ENCODE measurements at regions not wholly inside any gene's neighbourhood (a gene's known extent, or its start where the extent isn't known, plus 50 kb on each side); places are given as distances from the start of the nearest gene placed in this dataset.

DNA sequence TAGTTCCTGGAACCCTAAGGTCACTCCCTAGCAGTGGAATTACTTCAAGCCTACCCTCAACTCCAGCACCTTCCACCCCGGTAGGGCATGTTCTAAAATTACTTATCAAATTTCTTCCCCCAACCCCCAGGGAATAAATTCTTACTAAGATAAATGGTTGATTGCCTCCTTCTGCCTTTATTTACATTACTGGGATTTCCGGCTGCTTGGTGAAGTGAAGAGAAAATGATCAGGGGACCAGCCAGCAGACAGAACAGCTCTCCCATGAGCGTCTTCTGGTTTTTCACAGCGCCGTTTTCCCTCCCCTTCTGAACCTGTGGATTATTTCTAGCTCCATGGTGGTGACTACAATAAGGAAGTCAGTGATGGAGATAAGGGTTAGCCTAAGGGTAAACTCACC lies 521.5 kb upstream of the PPP2R3A start:
- Histone ChIP-seq H3K27ac (ENCODE audit: low read depth, low read length, poor library complexity, severe bottlenecking) (no peak overlapping the region), H3K4me2 (ENCODE audit: low read length) (no peak overlapping the region), H3K4me3 (ENCODE audit: low read depth, low read length, poor library complexity, severe bottlenecking) (no peak overlapping the region), H3K36me3 (ENCODE audit: insufficient read depth, low read length) (no peaks in the 10 kb centered on the region), H3K4me1 (ENCODE audit: insufficient read depth, low read length, poor library complexity, severe bottlenecking) (no peaks in the 10 kb centered on the region), H3K9me3 (ENCODE audit: low read length) (no peaks in the 10 kb centered on the region), H3K79me2 (ENCODE audit: insufficient read depth, low read depth, low read length) (no peaks in the 10 kb centered on the region), H4K20me1 (ENCODE audit: insufficient read depth, low read length) (no peaks in the 10 kb centered on the region), H3K9me2 (ENCODE audit: insufficient read depth, low read length) (no peaks in the 10 kb centered on the region), H2AFZ (ENCODE audit: low read length) (no peak overlapping the region)
- CTCF ChIA-PET (ENCODE audit: unreplicated experiment) = no interaction called here
- BruUV-seq (replicated peaks) = no TSS peak
- TF ChIP-seq CTCF (conservative IDR thresholded peaks at IDR 0.05; ENCODE audit: low read length) (no peak), EZH2phosphoT487 (IDR thresholded peaks at IDR 0.05; ENCODE audit: borderline replicate concordance, low read depth, low read length) (no peak)
- intact Hi-C loops (cut with micrococcal nuclease; ENCODE audit: unreplicated experiment) = no loop called here
- POLR2A ChIA-PET = no interaction called here
- DNase-seq (ENCODE audit: low spot score) = no peak

DNA sequence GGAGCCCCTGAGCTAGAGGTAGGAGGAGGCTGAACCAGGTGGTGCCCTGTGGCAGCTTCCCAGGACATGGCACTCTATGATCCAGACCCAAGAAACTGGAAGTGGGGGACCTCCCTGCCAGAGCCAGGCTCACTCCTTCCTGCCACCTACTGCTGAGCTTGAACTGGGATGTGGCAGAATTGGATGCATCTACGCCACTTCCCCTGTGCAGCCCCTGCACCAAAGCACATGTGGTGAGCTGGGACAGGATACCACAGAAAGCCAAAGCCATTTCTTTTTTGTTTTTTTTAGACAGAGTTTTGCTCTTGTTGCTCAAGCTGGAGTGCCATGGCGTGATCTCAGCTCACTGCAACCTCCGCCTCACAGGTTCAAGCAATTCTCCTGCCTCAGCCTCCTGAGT lies 518.0 kb upstream of the PPP2R3A start:
- no peaks in the 10 kb centered on the region for H3K79me2 ChIP-seq (ENCODE audit: insufficient read depth, low read depth, low read length)
- no peak for DNase-seq (ENCODE audit: low spot score)
- no peaks in the 10 kb centered on the region for H3K4me1 ChIP-seq (ENCODE audit: insufficient read depth, low read length, poor library complexity, severe bottlenecking)
- H2AFZ ChIP-seq (ENCODE audit: low read length) = no peak overlapping the region
- TF ChIP-seq CTCF (conservative IDR thresholded peaks at IDR 0.05; ENCODE audit: low read length) = no peak
- no peak for TF ChIP-seq EZH2phosphoT487 (IDR thresholded peaks at IDR 0.05; ENCODE audit: borderline replicate concordance, low read depth, low read length)
- no peak overlapping the region for H3K4me3 ChIP-seq (ENCODE audit: low read depth, low read length, poor library complexity, severe bottlenecking)
- POLR2A ChIA-PET = interaction anchor here (0.6 to 0.7 kb wide), 2 partner anchors 248 to 797 kb away, joined by 3 to 4 read pairs; no protein-coding TSS in a partner anchor
- no TSS peak for BruUV-seq (replicated peaks)
- intact Hi-C loops (cut with micrococcal nuclease; ENCODE audit: unreplicated experiment) = no loop called here
- H3K9me2 ChIP-seq (ENCODE audit: insufficient read depth, low read length) = no peaks in the 10 kb centered on the region
- CTCF ChIA-PET (ENCODE audit: unreplicated experiment) = no interaction called here
- H4K20me1 ChIP-seq (ENCODE audit: insufficient read depth, low read length) = no peaks in the 10 kb centered on the region
- no peaks in the 10 kb centered on the region for H3K9me3 ChIP-seq (ENCODE audit: low read length)
- no peaks in the 10 kb centered on the region for H3K36me3 ChIP-seq (ENCODE audit: insufficient read depth, low read length)
- no peak overlapping the region for H3K27ac ChIP-seq (ENCODE audit: low read depth, low read length, poor library complexity, severe bottlenecking)
- H3K4me2 ChIP-seq (ENCODE audit: low read length) = no peak overlapping the region

DNA sequence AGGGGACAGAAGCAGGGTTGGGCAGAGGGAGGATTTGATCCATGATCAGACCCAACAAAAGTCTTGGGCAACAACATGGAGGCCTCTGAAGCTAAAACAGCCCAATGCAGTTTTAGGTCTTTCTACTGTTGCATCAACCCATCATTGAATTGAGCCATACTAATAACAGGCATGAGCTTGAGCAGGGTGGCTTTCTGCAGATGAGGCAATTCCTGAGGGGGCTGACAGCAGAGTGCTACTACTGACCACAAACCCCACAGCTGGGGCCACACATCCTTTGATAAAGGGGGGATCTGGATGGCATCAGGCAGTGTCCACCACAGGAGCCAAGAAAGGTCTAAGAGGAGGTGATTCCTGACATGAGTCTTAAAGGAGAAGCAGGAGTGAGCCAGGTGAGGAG lies 517.0 kb upstream of the PPP2R3A start:
- Histone ChIP-seq H3K4me3 (ENCODE audit: low read depth, low read length, poor library complexity, severe bottlenecking) (no peak overlapping the region), H4K20me1 (ENCODE audit: insufficient read depth, low read length) (no peaks in the 10 kb centered on the region), H3K9me3 (ENCODE audit: low read length) (no peaks in the 10 kb centered on the region), H3K36me3 (ENCODE audit: insufficient read depth, low read length) (no peaks in the 10 kb centered on the region), H2AFZ (ENCODE audit: low read length) (no peak overlapping the region), H3K27ac (ENCODE audit: low read depth, low read length, poor library complexity, severe bottlenecking) (no peak overlapping the region), H3K4me2 (ENCODE audit: low read length) (no peak overlapping the region), H3K79me2 (ENCODE audit: insufficient read depth, low read depth, low read length) (no peaks in the 10 kb centered on the region), H3K4me1 (ENCODE audit: insufficient read depth, low read length, poor library complexity, severe bottlenecking) (no peaks in the 10 kb centered on the region), H3K9me2 (ENCODE audit: insufficient read depth, low read length) (no peaks in the 10 kb centered on the region)
- CTCF ChIA-PET (ENCODE audit: unreplicated experiment) = no interaction called here
- POLR2A ChIA-PET = no interaction called here
- no peak for TF ChIP-seq EZH2phosphoT487 (IDR thresholded peaks at IDR 0.05; ENCODE audit: borderline replicate concordance, low read depth, low read length)
- no peak for TF ChIP-seq CTCF (conservative IDR thresholded peaks at IDR 0.05; ENCODE audit: low read length)
- intact Hi-C loops (cut with micrococcal nuclease; ENCODE audit: unreplicated experiment) = no loop called here
- no peak for DNase-seq (ENCODE audit: low spot score)
- BruUV-seq (replicated peaks) = no TSS peak

All from OCI-LY7 (cell line).